HG02938 (cell line): ENCODE measurements at regions not wholly inside any gene's neighbourhood (a gene's known extent, or its start where the extent isn't known, plus 50 kb on each side); places are given as distances from the start of the nearest gene placed in this dataset.

Experiments used
- ATAC-seq: cut with Tn5 transposase; IDR thresholded peaks from one replicate; pipeline ENCODE4 v1.9.1; 2021; ENCODE audit warnings: mild to moderate bottlenecking, moderate library complexity; ENCODE audit not compliant: unreplicated experiment

- no peak for ATAC-seq
Observed at GRCh38 chr3:23073724-23074305, 129.3 kb upstream of the UBE2E2 start.

GRCh38 chr3:23075496-23075895 lies 127.6 kb upstream of the UBE2E2 start:
- ATAC-seq = no peak

GRCh38 chr3:23076437-23076836 lies 126.7 kb upstream of the UBE2E2 start:
- ATAC-seq = no peak

GRCh38 chr3:23077126-23077525 lies 126.0 kb upstream of the UBE2E2 start:
- no peak for ATAC-seq

- ATAC-seq = no peak
Observed at GRCh38 chr3:23078735-23079134, 124.4 kb upstream of the UBE2E2 start.

- ATAC-seq = no peak
Observed at GRCh38 chr3:23079976-23080375, 123.2 kb upstream of the UBE2E2 start.

GRCh38 chr3:23083701-23084100 lies 119.4 kb upstream of the UBE2E2 start:
- no peak for ATAC-seq

GRCh38 chr3:23084367-23084766 lies 118.8 kb upstream of the UBE2E2 start:
- ATAC-seq = no peak

- no peak for ATAC-seq
Observed at GRCh38 chr3:23085261-23085660, 117.9 kb upstream of the UBE2E2 start.

GRCh38 chr3:23086331-23086730 lies 116.8 kb upstream of the UBE2E2 start:
- ATAC-seq = no peak

- no peak for ATAC-seq
Observed at GRCh38 chr3:23086831-23087230, 116.3 kb upstream of the UBE2E2 start.

- ATAC-seq = no peak
Observed at GRCh38 chr3:23094412-23094811, 108.7 kb upstream of the UBE2E2 start.

GRCh38 chr3:23094890-23095462 lies 108.2 kb upstream of the UBE2E2 start:
- ATAC-seq = no peak

- ATAC-seq = no peak
Observed at GRCh38 chr3:23096041-23096440, 107.1 kb upstream of the UBE2E2 start.

GRCh38 chr3:23099021-23099420 lies 104.1 kb upstream of the UBE2E2 start:
- ATAC-seq = no peak

GRCh38 chr3:23099677-23100076 lies 103.5 kb upstream of the UBE2E2 start:
- ATAC-seq = no peak

GRCh38 chr3:23100106-23100505 lies 103.0 kb upstream of the UBE2E2 start:
- no peak for ATAC-seq

- ATAC-seq = no peak
Observed at GRCh38 chr3:23103764-23104163, 99.4 kb upstream of the UBE2E2 start.

- ATAC-seq = no peak
Observed at GRCh38 chr3:23105048-23105447, 98.1 kb upstream of the UBE2E2 start.

GRCh38 chr3:23106666-23107065 lies 96.5 kb upstream of the UBE2E2 start:
- no peak for ATAC-seq

GRCh38 chr3:23107221-23107620 lies 95.9 kb upstream of the UBE2E2 start:
- no peak for ATAC-seq

GRCh38 chr3:23108451-23109057 lies 94.6 kb upstream of the UBE2E2 start:
- no peak for ATAC-seq

- no peak for ATAC-seq
Observed at GRCh38 chr3:23111286-23111685, 91.8 kb upstream of the UBE2E2 start.
